HepG2 (cell line): ENCODE measurements at regions not wholly inside any gene's neighbourhood (a gene's known extent, or its start where the extent isn't known, plus 50 kb on each side); places are given as distances from the start of the nearest gene placed in this dataset.

Source experiments
- ATAC-seq: fragments of 200-7000 bp; cut with Tn5 transposase; 3 replicates; pipeline ENCODE4 v1.9.1; 2020; ENCODE audit warnings: mild to moderate bottlenecking, moderate library complexity
- BruUV-seq: library from RNA; stranded (reverse); fragments of 400-500 nt; replicated peaks from 2 replicates; lab custom pipeline; 2021; lab: Mats Ljungman, UMichigan
- CTCF ChIA-PET: fragments of 300-600 bp; formaldehyde crosslinking; extraction: SDS; loops from one replicate; lab custom pipeline; 2021; ENCODE audit warnings: low total read pairs, inconsistent platforms, low intra/inter-chr PET ratio; lab: Yijun Ruan, JAX
- POLR2A ChIA-PET: fragments of 350-600 bp; sonication (Branson Sonifier 250); formaldehyde crosslinking; loops from one replicate; lab custom pipeline; 2020; ENCODE audit warnings: antibody characterized with exemption, inconsistent platforms; lab: Yijun Ruan, JAX
- DNase-seq: peaks from one replicate; pipeline ENCODE4 v3.0.0-alpha.2; 2015; ENCODE audit warnings: low spot score
- FAIRE-seq: peaks from 3 replicates; lab custom pipeline; 2011; peaks lifted over from hg19 to GRCh38; lab: Jason Lieb, UNC
- H2AFZ ChIP-seq: one replicate; pipeline ENCODE4 v1.6.1; 2011; ENCODE audit warnings: low read length, inconsistent platforms
- H3K27ac ChIP-seq: fragments of 300-600 bp; 3 replicates; pipeline ENCODE4 v1.8.0; 2011; ENCODE audit warnings: mixed run types, mild to moderate bottlenecking, mixed read lengths, low read length, inconsistent platforms; ENCODE audit not compliant: insufficient read depth; ENCODE audit errors: extremely low read length
- H3K27me3 ChIP-seq, 2 experiments: fragments of 200-600 bp in 1 of 2; 2 replicates in 1 of 2; 3 replicates in 1 of 2; pipeline versions ENCODE4 v1.6.0 to v1.8.0; 2011; ENCODE audit warnings: low read length in 2 of 2, mild to moderate bottlenecking in 2 of 2, moderate library complexity in 2 of 2, inconsistent platforms in 1 of 2; ENCODE audit not compliant: insufficient read depth in 2 of 2, control insufficient read depth in 1 of 2
- H3K36me3 ChIP-seq, 2 experiments: fragments of 200-600 bp in 1 of 2; replicated peaks in 1 of 2; 2 replicates in 1 of 2; 3 replicates in 1 of 2; pipeline versions ENCODE4 v1.5.1 to v1.8.0; 2011; ENCODE audit warnings: low read length in 2 of 2, inconsistent platforms in 1 of 2; ENCODE audit not compliant: insufficient read depth in 2 of 2, control insufficient read depth in 1 of 2
- H3K4me1 ChIP-seq: 2 replicates; pipeline ENCODE4 v1.5.1; 2012; ENCODE audit warnings: low read length, inconsistent platforms; ENCODE audit not compliant: insufficient read depth
- H3K4me2 ChIP-seq: 2 replicates; pipeline ENCODE4 v1.6.0; 2011; ENCODE audit warnings: low read depth, low read length, inconsistent platforms
- H3K4me3 ChIP-seq, 3 experiments: fragments of 200-600 bp in 1 of 3; sonication (generic), shearing (Covaris generic) in 1 of 3; replicated peaks in 1 of 3; 2 replicates each; pipeline ENCODE4 v1.5.1; 2011 to 2016; ENCODE audit warnings: low read length in 3 of 3, inconsistent platforms in 2 of 3, low read depth in 2 of 3, mild to moderate bottlenecking in 2 of 3, control low read depth in 1 of 3, mixed read lengths in 1 of 3; ENCODE audit not compliant: insufficient read depth in 1 of 3
- H3K79me2 ChIP-seq: one replicate; pipeline ENCODE4 v1.6.1; 2011; ENCODE audit warnings: low read length, inconsistent platforms; ENCODE audit not compliant: insufficient read depth
- H3K9ac ChIP-seq: 2 replicates; pipeline ENCODE4 v1.6.0; 2011; ENCODE audit warnings: mild to moderate bottlenecking, low read depth, low read length, inconsistent platforms; ENCODE audit not compliant: insufficient read depth
- H3K9me3 ChIP-seq: 2 replicates; pipeline ENCODE4 v1.5.1; 2012; ENCODE audit warnings: mild to moderate bottlenecking, low read length
- H4K20me1 ChIP-seq: 2 replicates; pipeline ENCODE4 v1.6.0; 2011; ENCODE audit warnings: inconsistent platforms, mild to moderate bottlenecking, low read length, moderate library complexity; ENCODE audit not compliant: insufficient read depth
- CSRNP1 ChIP-seq: sonication (generic); formaldehyde crosslinking; IDR thresholded peaks from 2 replicates; pipeline ENCODE4 v1.8.1; 2023; ENCODE audit warnings: mild to moderate bottlenecking, missing genetic modification reagents
- GABPB1 ChIP-seq: IDR thresholded peaks from 2 replicates; pipeline ENCODE4 v1.6.1; 2016; ENCODE audit warnings: mild to moderate bottlenecking, missing genetic modification reagents, moderate library complexity, missing compliant biosample characterization
- KDM4B ChIP-seq: sonication (generic); formaldehyde crosslinking; IDR thresholded peaks from 2 replicates; pipeline ENCODE4 v1.4.0; 2020; ENCODE audit warnings: missing genetic modification reagents
- KLF15 ChIP-seq: sonication (generic); formaldehyde crosslinking; IDR thresholded peaks from 2 replicates; pipeline ENCODE4 v1.8.1; 2023; ENCODE audit warnings: borderline replicate concordance, mild to moderate bottlenecking, inconsistent platforms, missing genetic modification reagents, mixed read lengths
- TOE1 ChIP-seq: sonication (generic); formaldehyde crosslinking; IDR thresholded peaks from 2 replicates; pipeline ENCODE4 v1.4.0; 2020; ENCODE audit warnings: mild to moderate bottlenecking, missing genetic modification reagents
- WGBS: methylation state at CpG from one replicate; pipeline ENCODE4 v1.1.6; 2017; ENCODE audit warnings: low lambda C conversion rate; 5-methylcytosine and 5-hydroxymethylcytosine counted together
- in situ Hi-C: cut with HindIII; loops from 2 replicates; pipeline ENCODE4 v1.10.0; 2017; ENCODE audit warnings: low pct_unique_long_range_greater_than_20kb; ENCODE audit not compliant: extremely low pct_ligation_motif_present
- intact Hi-C: fragments of 100-400 bp; cut with micrococcal nuclease; formaldehyde crosslinking; loops from one replicate; pipeline ENCODE4 v1.10.0; 2022; ENCODE audit not compliant: unreplicated experiment
- TF ChIP-seq, protein P1 (sequence below): sonication (generic); formaldehyde crosslinking; IDR thresholded peaks from 2 replicates; pipeline ENCODE4 v1.4.0; 2020; ENCODE audit warnings: missing genetic modification reagents, borderline replicate concordance
- TF ChIP-seq, protein P2 (sequence below): sonication (generic); formaldehyde crosslinking; IDR thresholded peaks from 2 replicates; pipeline ENCODE4 v1.9.0; 2021; ENCODE audit warnings: missing genetic modification reagents, mild to moderate bottlenecking, borderline replicate concordance

DNA sequence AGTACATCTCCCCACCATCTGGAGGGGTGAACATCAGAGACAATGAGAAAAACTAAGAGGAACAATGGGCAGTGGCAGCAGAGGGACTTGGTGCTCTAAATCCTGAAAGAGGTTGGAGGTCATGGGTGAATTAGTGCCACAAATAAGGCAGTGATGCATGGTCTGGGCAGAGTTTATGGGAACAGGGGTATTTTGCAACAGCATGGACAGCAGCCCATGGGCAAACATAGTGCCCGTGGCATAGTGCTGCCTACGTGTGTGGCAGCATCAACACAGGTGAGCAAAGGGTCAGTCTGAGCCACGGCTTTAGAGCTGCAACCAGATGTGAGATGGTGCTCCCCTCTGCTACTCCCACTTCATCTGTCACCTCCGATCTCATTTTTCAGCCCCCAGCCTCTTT, 459.1 kb upstream of the CITED2 start:
- BruUV-seq: no TSS peak
- Histone ChIP-seq H3K4me1 (no peaks in the 10 kb centered on the region), H3K27ac (no peak overlapping the region), H3K9ac (no peak overlapping the region), H2AFZ (no peak overlapping the region), H3K9me3 (no peaks in the 10 kb centered on the region), H3K79me2 (no peaks in the 10 kb centered on the region), H3K36me3 (no peaks in the 10 kb centered on the region), H3K4me3 (no peak overlapping the region)
- ChIA-PET CTCF (no interaction called here), POLR2A (no interaction called here)
- 22% methylated on average over 4 of the region's 4 CpGs for WGBS
- in situ Hi-C loops: no loop called here
- FAIRE-seq (no peak), ATAC-seq (no peak)
- TF ChIP-seq CSRNP1 (CRISPR knock-in tag): no peak
- TF ChIP-seq, all 625 proteins: peak for 0
- Histone ChIP-seq H3K4me2 (no peak overlapping the region), H4K20me1 (no peaks in the 10 kb centered on the region), H3K27me3 (no peaks in the 10 kb centered on the region; a peak in 1 of 5 replicates)
- no peak for DNase-seq
- intact Hi-C loops: no loop called here

DNA sequence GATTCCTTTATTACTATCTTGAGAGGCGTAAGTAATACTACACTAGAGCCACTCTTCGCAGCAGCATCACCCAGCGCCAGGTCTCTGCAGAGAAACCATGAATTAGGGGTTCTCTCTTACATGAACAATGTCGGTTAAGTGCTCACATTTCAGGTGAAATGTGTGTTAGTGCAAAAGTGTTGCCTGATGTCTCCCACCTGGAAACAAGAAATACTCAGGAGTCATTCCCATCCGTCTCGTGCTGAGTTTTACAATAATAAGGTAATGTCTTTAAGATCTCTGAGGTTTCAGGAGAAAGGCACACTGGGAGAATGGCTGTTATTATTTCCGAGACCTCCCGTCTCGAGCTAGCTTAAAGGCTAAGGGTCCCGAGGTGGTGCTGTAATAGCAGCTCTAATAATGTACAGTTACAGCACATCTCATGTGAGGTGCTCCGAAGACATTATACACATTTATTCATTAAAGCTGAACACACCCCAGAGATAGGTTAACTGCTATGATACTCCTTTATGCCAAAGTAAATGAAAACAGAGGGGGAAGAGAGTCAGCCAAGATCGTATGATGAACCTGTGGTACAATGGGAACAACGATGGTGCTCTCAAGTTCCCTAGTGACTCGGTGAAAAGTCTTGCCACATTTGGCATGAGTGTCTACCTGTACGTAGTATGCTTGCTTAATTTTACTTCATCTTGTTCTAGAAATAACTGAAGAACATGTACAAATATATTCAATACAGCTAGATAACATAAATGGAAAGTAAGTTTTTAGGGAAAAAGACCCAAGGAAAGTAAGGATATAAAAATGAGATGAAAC, 458.3 kb upstream of the CITED2 start:
- Histone ChIP-seq H3K27me3 (no peaks in the 10 kb centered on the region; a peak in 1 of 5 replicates), H3K79me2 (no peaks in the 10 kb centered on the region), H3K27ac (no peak overlapping the region), H3K4me3 (no peak overlapping the region), H2AFZ (no peak overlapping the region), H3K9ac (no peak overlapping the region), H3K4me2 (no peak overlapping the region), H3K36me3 (no peaks in the 10 kb centered on the region), H3K9me3 (no peaks in the 10 kb centered on the region), H4K20me1 (no peaks in the 10 kb centered on the region), H3K4me1 (no peaks in the 10 kb centered on the region)
- DNase-seq: no peak
- intact Hi-C loops: no loop called here
- no peak for FAIRE-seq
- ChIA-PET CTCF (no interaction called here), POLR2A (no interaction called here)
- ATAC-seq: no peak
- in situ Hi-C loops: no loop called here
- WGBS: 40% methylated on average over 15 of the region's 15 CpGs
- no TSS peak for BruUV-seq
- TF ChIP-seq, protein P1, sequence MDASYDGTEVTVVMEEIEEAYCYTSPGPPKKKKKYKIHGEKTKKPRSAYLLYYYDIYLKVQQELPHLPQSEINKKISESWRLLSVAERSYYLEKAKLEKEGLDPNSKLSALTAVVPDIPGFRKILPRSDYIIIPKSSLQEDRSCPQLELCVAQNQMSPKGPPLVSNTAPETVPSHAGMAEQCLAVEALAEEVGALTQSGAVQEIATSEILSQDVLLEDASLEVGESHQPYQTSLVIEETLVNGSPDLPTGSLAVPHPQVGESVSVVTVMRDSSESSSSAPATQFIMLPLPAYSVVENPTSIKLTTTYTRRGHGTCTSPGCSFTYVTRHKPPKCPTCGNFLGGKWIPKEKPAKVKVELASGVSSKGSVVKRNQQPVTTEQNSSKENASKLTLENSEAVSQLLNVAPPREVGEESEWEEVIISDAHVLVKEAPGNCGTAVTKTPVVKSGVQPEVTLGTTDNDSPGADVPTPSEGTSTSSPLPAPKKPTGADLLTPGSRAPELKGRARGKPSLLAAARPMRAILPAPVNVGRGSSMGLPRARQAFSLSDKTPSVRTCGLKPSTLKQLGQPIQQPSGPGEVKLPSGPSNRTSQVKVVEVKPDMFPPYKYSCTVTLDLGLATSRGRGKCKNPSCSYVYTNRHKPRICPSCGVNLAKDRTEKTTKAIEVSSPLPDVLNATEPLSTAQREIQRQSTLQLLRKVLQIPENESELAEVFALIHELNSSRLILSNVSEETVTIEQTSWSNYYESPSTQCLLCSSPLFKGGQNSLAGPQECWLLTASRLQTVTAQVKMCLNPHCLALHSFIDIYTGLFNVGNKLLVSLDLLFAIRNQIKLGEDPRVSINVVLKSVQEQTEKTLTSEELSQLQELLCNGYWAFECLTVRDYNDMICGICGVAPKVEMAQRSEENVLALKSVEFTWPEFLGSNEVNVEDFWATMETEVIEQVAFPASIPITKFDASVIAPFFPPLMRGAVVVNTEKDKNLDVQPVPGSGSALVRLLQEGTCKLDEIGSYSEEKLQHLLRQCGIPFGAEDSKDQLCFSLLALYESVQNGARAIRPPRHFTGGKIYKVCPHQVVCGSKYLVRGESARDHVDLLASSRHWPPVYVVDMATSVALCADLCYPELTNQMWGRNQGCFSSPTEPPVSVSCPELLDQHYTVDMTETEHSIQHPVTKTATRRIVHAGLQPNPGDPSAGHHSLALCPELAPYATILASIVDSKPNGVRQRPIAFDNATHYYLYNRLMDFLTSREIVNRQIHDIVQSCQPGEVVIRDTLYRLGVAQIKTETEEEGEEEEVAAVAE (CRISPR knock-in tag): no peak
- TF ChIP-seq KDM4B (CRISPR knock-in tag) (no peak), KLF15 (CRISPR knock-in tag) (no peak), TOE1 (CRISPR knock-in tag) (no peak), GABPB1 (no peak)
- TF ChIP-seq, protein P2, sequence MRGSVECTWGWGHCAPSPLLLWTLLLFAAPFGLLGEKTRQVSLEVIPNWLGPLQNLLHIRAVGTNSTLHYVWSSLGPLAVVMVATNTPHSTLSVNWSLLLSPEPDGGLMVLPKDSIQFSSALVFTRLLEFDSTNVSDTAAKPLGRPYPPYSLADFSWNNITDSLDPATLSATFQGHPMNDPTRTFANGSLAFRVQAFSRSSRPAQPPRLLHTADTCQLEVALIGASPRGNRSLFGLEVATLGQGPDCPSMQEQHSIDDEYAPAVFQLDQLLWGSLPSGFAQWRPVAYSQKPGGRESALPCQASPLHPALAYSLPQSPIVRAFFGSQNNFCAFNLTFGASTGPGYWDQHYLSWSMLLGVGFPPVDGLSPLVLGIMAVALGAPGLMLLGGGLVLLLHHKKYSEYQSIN (CRISPR knock-in tag): no peak
